NCI-H187 (cell line): ENCODE measurements at regions not wholly inside any gene's neighbourhood (a gene's known extent, or its start where the extent isn't known, plus 50 kb on each side); places are given as distances from the start of the nearest gene placed in this dataset.
"Not testable (repeated sequence)": the region's sequence is repeated elsewhere in the genome, so short reads cannot be mapped to it uniquely, and the experiment has no call there.

Source experiments
- DNase-seq, 2 experiments: peaks; one replicate each; lab custom pipeline; 2025; lab: John Stamatoyannopoulos, UW

GRCh38 chr1:82143108-82143833, 342.5 kb downstream of the ADGRL2 start:
- no peak for DNase-seq

- DNase-seq, result no peak
Measured at GRCh38 chr1:82141390-82141789, 340.7 kb downstream of the ADGRL2 start.

GRCh38 chr1:82139751-82140468, 339.2 kb downstream of the ADGRL2 start:
- DNase-seq, result no peak

GRCh38 chr1:82136351-82136750, 335.6 kb downstream of the ADGRL2 start:
- DNase-seq, result not testable (repeated sequence)

- DNase-seq, result no peak
Measured at GRCh38 chr1:82125866-82126265, 325.1 kb downstream of the ADGRL2 start.

GRCh38 chr1:82125119-82125518, 324.4 kb downstream of the ADGRL2 start:
- no peak for DNase-seq

GRCh38 chr1:82121421-82121820, 320.7 kb downstream of the ADGRL2 start:
- no peak for DNase-seq

- DNase-seq, result no peak
Measured at GRCh38 chr1:82116105-82116504, 315.4 kb downstream of the ADGRL2 start.

- no peak for DNase-seq
Measured at GRCh38 chr1:82114887-82115286, 314.2 kb downstream of the ADGRL2 start.

GRCh38 chr1:82110366-82111254, 309.9 kb downstream of the ADGRL2 start:
- DNase-seq, result no peak

GRCh38 chr1:82108843-82109242, 308.1 kb downstream of the ADGRL2 start:
- DNase-seq, result no peak

GRCh38 chr1:82106672-82107071, 305.9 kb downstream of the ADGRL2 start:
- DNase-seq, result no peak

GRCh38 chr1:82099170-82099569, 298.4 kb downstream of the ADGRL2 start:
- no peak for DNase-seq

- DNase-seq, result no peak
Measured at GRCh38 chr1:82094136-82094535, 293.4 kb downstream of the ADGRL2 start.

GRCh38 chr1:82091729-82092128, 291.0 kb downstream of the ADGRL2 start:
- no peak for DNase-seq

- no peak for DNase-seq
Measured at GRCh38 chr1:82091265-82091664, 290.5 kb downstream of the ADGRL2 start.

- no peak for DNase-seq
Measured at GRCh38 chr1:82090104-82090503, 289.4 kb downstream of the ADGRL2 start.

GRCh38 chr1:82086739-82087138, 286.0 kb downstream of the ADGRL2 start:
- no peak for DNase-seq

- no peak for DNase-seq
Measured at GRCh38 chr1:82079607-82080006, 278.9 kb downstream of the ADGRL2 start.

- no peak for DNase-seq
Measured at GRCh38 chr1:82073659-82074058, 272.9 kb downstream of the ADGRL2 start.

- no peak for DNase-seq
Measured at GRCh38 chr1:82073071-82073470, 272.3 kb downstream of the ADGRL2 start.

- no peak for DNase-seq
Measured at GRCh38 chr1:82065916-82066315, 265.2 kb downstream of the ADGRL2 start.

GRCh38 chr1:82064691-82065090, 264.0 kb downstream of the ADGRL2 start:
- no peak for DNase-seq
